Chondrocyte (in vitro differentiated cells): ENCODE measurements at regions not wholly inside any gene's neighbourhood (a gene's known extent, or its start where the extent isn't known, plus 50 kb on each side); places are given as distances from the start of the nearest gene placed in this dataset.

Experiments
- DNase-seq: peaks from one replicate; pipeline ENCODE4 v3.0.0; 2021; ENCODE audit warnings: mixed read lengths, low spot score
- H3K27ac Mint-ChIP-seq: one replicate; pipeline ENCODE4 v1.8.0; 2021; ENCODE audit warnings: mild to moderate bottlenecking, moderate library complexity, mixed read lengths; ENCODE audit not compliant: unreplicated experiment
- H3K27me3 Mint-ChIP-seq: 2 replicates; pipeline ENCODE4 v1.8.0; 2021; ENCODE audit warnings: low read depth, mixed read lengths
- H3K36me3 Mint-ChIP-seq: 2 replicates; pipeline ENCODE4 v1.8.0; 2021; ENCODE audit warnings: low read depth, mixed read lengths
- H3K4me1 Mint-ChIP-seq: 2 replicates; pipeline ENCODE4 v1.8.0; 2021; ENCODE audit warnings: low read depth, mild to moderate bottlenecking, mixed read lengths
- H3K4me3 Mint-ChIP-seq: one replicate; pipeline ENCODE4 v1.8.0; 2021; ENCODE audit warnings: mild to moderate bottlenecking, moderate library complexity, mixed read lengths; ENCODE audit not compliant: unreplicated experiment
- H3K9me3 Mint-ChIP-seq: 2 replicates; pipeline ENCODE4 v1.8.0; 2021; ENCODE audit warnings: low read depth, mixed read lengths
- CTCF ChIP-seq: fragments of 200-600 bp; sonication (generic); IDR thresholded peaks from 2 replicates; pipeline ENCODE4 v1.5.0; 2021; ENCODE audit warnings: antibody characterized with exemption, mild to moderate bottlenecking, moderate library complexity

- Mint-ChIP-seq H3K27ac (peak overlapping the region; percentile 80), H3K36me3 (no peaks in the 10 kb centered on the region), H3K4me3 (peak overlapping the region; percentile 7), H3K9me3 (no peaks in the 10 kb centered on the region), H3K4me1 (peaks cover 21% of the 10 kb centered on the region), H3K27me3 (no peaks in the 10 kb centered on the region)
- peak; percentile 58 for TF ChIP-seq CTCF
- DNase-seq, result no peak
These were observed 297.6 kb downstream of the MAN2A1 start for GRCh38 chr5:109987355-109987754.

- no peak for DNase-seq
- H3K4me1 Mint-ChIP-seq, result peaks cover 21% of the 10 kb centered on the region
- no peaks in the 10 kb centered on the region for H3K36me3 Mint-ChIP-seq
- no peak overlapping the region for H3K4me3 Mint-ChIP-seq
- H3K9me3 Mint-ChIP-seq, result no peaks in the 10 kb centered on the region
- peak overlapping the region; percentile 80 for H3K27ac Mint-ChIP-seq
- TF ChIP-seq CTCF, result no peak
- no peaks in the 10 kb centered on the region for H3K27me3 Mint-ChIP-seq
These were observed 298.2 kb downstream of the MAN2A1 start for GRCh38 chr5:109987970-109988369.

GRCh38 chr5:109989161-109989560 lies 299.4 kb downstream of the MAN2A1 start:
- Mint-ChIP-seq H3K36me3 (no peaks in the 10 kb centered on the region), H3K4me1 (peaks cover 21% of the 10 kb centered on the region), H3K27ac (no peak overlapping the region), H3K27me3 (no peaks in the 10 kb centered on the region), H3K9me3 (no peaks in the 10 kb centered on the region), H3K4me3 (no peak overlapping the region)
- no peak for TF ChIP-seq CTCF
- no peak for DNase-seq

GRCh38 chr5:109989994-109990722 lies 300.4 kb downstream of the MAN2A1 start:
- no peak for TF ChIP-seq CTCF
- DNase-seq, result no peak
- Mint-ChIP-seq H3K9me3 (no peaks in the 10 kb centered on the region), H3K4me1 (peaks cover 21% of the 10 kb centered on the region), H3K27ac (no peak overlapping the region), H3K27me3 (no peaks in the 10 kb centered on the region), H3K4me3 (no peak overlapping the region), H3K36me3 (no peaks in the 10 kb centered on the region)

- TF ChIP-seq CTCF, result no peak
- no peaks in the 10 kb centered on the region for H3K27me3 Mint-ChIP-seq
- H3K4me1 Mint-ChIP-seq, result peaks cover 25% of the 10 kb centered on the region
- no peak overlapping the region for H3K27ac Mint-ChIP-seq
- DNase-seq, result no peak
- no peaks in the 10 kb centered on the region for H3K9me3 Mint-ChIP-seq
- H3K36me3 Mint-ChIP-seq, result no peaks in the 10 kb centered on the region
- H3K4me3 Mint-ChIP-seq, result no peak overlapping the region
These were observed 301.1 kb downstream of the MAN2A1 start for GRCh38 chr5:109990723-109991359.
